Spinal cord (tissue), 9 donors: ENCODE measurements at regions not wholly inside any gene's neighbourhood (a gene's known extent, or its start where the extent isn't known, plus 50 kb on each side); places are given as distances from the start of the nearest gene placed in this dataset.

Experiments
- DNase-seq, 6 donors: peaks; one replicate each; pipeline versions ENCODE4 v3.0.0 to v3.0.0-alpha.2; 2013 to 2015; ENCODE audit warnings: low spot score in 6 of 6, low read depth in 4 of 6
- H3K27ac ChIP-seq: one replicate; pipeline ENCODE4 v1.5.1; 2013; ENCODE audit warnings: low read depth, low read length, control low read depth
- H3K27me3 ChIP-seq: one replicate; pipeline ENCODE4 v1.6.1; 2013; ENCODE audit warnings: low read length; ENCODE audit not compliant: control insufficient read depth, insufficient read depth
- H3K36me3 ChIP-seq: one replicate; pipeline ENCODE4 v1.6.1; 2013; ENCODE audit warnings: low read length; ENCODE audit not compliant: control insufficient read depth, insufficient read depth
- H3K4me1 ChIP-seq: one replicate; pipeline ENCODE4 v1.6.1; 2013; ENCODE audit warnings: low read length; ENCODE audit not compliant: control insufficient read depth, insufficient read depth
- H3K4me3 ChIP-seq: one replicate; pipeline ENCODE4 v1.5.1; 2013; ENCODE audit warnings: low read depth, low read length, control low read depth
- H3K9me3 ChIP-seq: one replicate; pipeline ENCODE4 v1.6.1; 2013; ENCODE audit warnings: low read length; ENCODE audit not compliant: control insufficient read depth, insufficient read depth
- WGBS: methylation state at CpG from one replicate; pipeline ENCODE4 v1.1.5; 2013; ENCODE audit warnings: missing lambda C conversion rate; ENCODE audit not compliant: insufficient coverage; 5-methylcytosine and 5-hydroxymethylcytosine counted together
- donor health status: healthy.

DNA sequence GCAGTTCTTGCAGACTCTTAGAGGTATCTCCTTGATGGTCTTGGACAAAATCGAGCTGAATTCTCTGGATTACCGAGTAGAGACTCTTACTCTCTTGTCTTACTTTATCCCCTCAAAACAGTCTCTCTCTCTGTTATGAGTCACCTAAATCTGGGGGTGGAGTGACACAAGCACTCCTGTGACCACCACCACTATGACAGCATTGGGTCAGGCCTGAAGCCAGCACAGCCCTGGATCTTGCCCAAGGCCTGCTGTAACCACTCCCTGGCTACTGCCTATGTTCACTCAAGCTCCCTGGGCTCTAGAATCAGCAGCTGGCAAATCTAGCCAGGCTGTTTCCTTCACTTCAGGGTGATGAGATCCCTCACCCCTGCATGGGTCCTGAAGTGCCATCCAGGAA, 662.5 kb downstream of the LUZP2 start:
- no peak overlapping the region for H3K4me3 ChIP-seq
- no peaks in the 10 kb centered on the region for H3K4me1 ChIP-seq
- no peaks in the 10 kb centered on the region for H3K27me3 ChIP-seq
- no peak for DNase-seq
- no peaks in the 10 kb centered on the region for H3K36me3 ChIP-seq
- no peak overlapping the region for H3K27ac ChIP-seq
- WGBS: 93% methylated on average over 2 of the region's 2 CpGs
- no peaks in the 10 kb centered on the region for H3K9me3 ChIP-seq

GRCh38 chr11:25163421-25163820, 666.6 kb downstream of the LUZP2 start:
- no peaks in the 10 kb centered on the region for H3K4me1 ChIP-seq
- no peaks in the 10 kb centered on the region for H3K9me3 ChIP-seq
- H3K36me3 ChIP-seq: no peaks in the 10 kb centered on the region
- DNase-seq: peak in 1 of 6 donors; percentile 44
- no peaks in the 10 kb centered on the region for H3K27me3 ChIP-seq
- no peak overlapping the region for H3K4me3 ChIP-seq
- no peak overlapping the region for H3K27ac ChIP-seq

- no CpG with 5 or more reads among the region's 1 CpG for WGBS
- Histone ChIP-seq H3K27me3 (no peaks in the 10 kb centered on the region), H3K27ac (no peak overlapping the region), H3K9me3 (no peaks in the 10 kb centered on the region), H3K4me3 (no peak overlapping the region), H3K36me3 (no peaks in the 10 kb centered on the region), H3K4me1 (no peaks in the 10 kb centered on the region)
- DNase-seq: no peak
Observed at GRCh38 chr11:25180187-25180586, 683.3 kb downstream of the LUZP2 start.

DNA sequence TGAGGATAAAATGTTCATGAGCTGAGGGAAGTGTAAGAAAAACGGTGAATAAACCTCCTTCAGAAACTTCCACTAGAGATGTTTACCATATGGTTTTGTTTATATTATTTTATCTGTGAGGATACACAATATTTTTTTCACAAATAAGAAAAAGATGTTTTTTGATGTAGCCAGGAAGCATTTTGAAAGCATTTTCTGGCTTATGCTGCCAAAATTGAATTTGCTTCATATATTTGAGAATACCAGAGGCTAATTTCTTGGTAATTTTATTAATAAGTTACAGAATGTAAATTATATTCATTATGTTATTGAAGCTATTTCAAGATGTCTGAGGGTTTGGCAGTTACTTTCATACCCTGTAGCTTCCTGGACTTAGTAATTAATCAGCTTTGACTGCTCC, 686.6 kb downstream of the LUZP2 start:
- no CpG with 5 or more reads among the region's 1 CpG for WGBS

DNA sequence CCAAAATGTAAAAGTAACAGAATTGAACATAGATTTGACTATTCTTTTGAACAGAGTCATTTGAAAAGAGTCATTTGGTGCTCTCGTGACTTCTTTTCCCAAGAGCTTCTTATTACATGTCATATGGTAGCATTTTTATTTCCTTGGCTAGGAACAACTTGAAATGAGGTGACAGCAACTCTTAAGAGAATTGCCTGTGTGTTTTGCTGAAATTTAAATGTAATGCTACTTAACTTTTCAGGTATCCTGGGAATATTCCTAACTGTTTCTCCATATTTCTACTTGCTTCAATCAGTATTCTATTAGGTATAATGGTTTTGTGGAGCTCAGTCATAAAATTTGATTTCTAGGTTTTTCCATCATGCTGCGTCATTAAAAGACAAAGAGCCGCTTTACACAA, 700.7 kb downstream of the LUZP2 start:
- Histone ChIP-seq H3K9me3 (peaks cover 2% of the 10 kb centered on the region), H3K27me3 (no peaks in the 10 kb centered on the region), H3K4me1 (no peaks in the 10 kb centered on the region), H3K4me3 (no peak overlapping the region), H3K36me3 (no peaks in the 10 kb centered on the region), H3K27ac (no peak overlapping the region)
- DNase-seq: no peak
- no CpG with 5 or more reads among the region's 3 CpGs for WGBS

More for the DNA sequence above, 686.6 kb downstream of the LUZP2 start:
- no peaks in the 10 kb centered on the region for H3K4me1 ChIP-seq
- no peaks in the 10 kb centered on the region for H3K27me3 ChIP-seq
- H3K27ac ChIP-seq: no peak overlapping the region
- H3K36me3 ChIP-seq: no peaks in the 10 kb centered on the region
- H3K4me3 ChIP-seq: no peak overlapping the region
- DNase-seq: peak in 1 of 6 donors; percentile 4
- no peaks in the 10 kb centered on the region for H3K9me3 ChIP-seq

DNA sequence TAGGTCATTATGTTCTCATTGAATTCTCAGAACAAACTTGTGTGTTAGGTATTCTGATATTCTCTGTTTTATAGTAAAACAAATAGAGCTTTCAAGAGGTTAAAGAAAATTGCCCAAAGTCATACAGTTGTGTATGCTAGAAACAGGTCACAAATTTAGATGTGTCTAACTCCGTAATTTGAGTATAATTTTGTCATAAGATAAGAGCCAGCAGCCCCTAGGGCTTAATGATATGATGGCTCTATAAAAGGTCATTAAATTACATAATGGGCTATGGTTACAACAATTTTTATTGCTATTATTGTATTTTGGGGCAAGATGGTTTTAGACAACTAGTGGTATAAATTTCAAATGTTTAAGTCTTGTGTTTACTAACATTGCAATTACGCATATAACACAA, 701.9 kb downstream of the LUZP2 start:
- H3K27me3 ChIP-seq: no peaks in the 10 kb centered on the region
- no peak for DNase-seq
- no peaks in the 10 kb centered on the region for H3K4me1 ChIP-seq
- H3K27ac ChIP-seq: no peak overlapping the region
- H3K9me3 ChIP-seq: no peaks in the 10 kb centered on the region
- no peak overlapping the region for H3K4me3 ChIP-seq
- no CpG with 5 or more reads among the region's 2 CpGs for WGBS
- no peaks in the 10 kb centered on the region for H3K36me3 ChIP-seq

DNA sequence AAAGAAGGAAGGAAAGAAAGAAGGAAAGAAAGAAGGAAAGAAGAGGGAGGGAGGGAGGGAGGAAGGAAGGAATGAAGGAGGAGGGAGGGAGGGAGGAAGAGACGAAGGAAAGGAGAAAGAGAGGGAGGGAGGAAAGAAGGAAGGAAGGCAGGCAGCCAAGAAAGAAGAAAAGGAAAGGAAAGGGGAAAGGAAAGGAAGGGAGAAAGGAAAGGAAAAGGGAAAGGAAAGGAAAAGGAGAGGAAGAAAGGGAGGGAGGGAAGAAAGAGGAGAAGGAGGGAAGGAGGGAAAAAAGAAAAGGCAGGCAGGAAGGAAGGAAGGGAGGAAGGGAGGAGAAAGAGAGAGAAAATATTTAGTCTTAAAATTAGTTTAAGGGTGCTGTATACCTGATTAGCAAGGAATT, 704.1 kb downstream of the LUZP2 start:
- no peak for DNase-seq
- no peaks in the 10 kb centered on the region for H3K4me1 ChIP-seq
- no peaks in the 10 kb centered on the region for H3K36me3 ChIP-seq
- no peak overlapping the region for H3K27ac ChIP-seq
- no peaks in the 10 kb centered on the region for H3K27me3 ChIP-seq
- no peak overlapping the region for H3K4me3 ChIP-seq
- WGBS: 63% methylated on average over 1 of the region's 1 CpG
- no peaks in the 10 kb centered on the region for H3K9me3 ChIP-seq

DNA sequence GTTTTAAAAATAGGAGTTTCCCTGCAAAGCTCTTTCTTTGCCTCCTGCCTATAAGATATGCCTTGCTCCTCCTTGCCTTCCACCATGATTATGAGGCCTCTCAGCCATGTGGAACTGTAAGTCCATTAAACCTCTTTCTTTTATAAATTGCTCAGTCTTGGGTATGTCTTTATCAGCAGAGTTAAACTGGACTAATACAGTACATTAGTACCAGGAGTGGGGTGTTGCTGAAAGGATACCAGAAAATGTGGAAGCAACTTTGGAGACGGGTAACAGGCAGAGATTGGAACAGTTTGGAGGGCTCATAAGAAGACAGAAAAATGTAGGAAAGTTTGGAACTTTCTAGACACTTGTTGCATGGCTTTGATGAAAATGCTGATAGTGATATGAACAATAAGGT, 709.9 kb downstream of the LUZP2 start:
- H3K4me1 ChIP-seq: no peaks in the 10 kb centered on the region
- 82% methylated on average over 1 of the region's 1 CpG for WGBS
- no peaks in the 10 kb centered on the region for H3K27me3 ChIP-seq
- H3K4me3 ChIP-seq: no peak overlapping the region
- no peak overlapping the region for H3K27ac ChIP-seq
- peaks cover 4% of the 10 kb centered on the region for H3K9me3 ChIP-seq
- no peaks in the 10 kb centered on the region for H3K36me3 ChIP-seq
- no peak for DNase-seq

- Histone ChIP-seq H3K9me3 (peaks cover 4% of the 10 kb centered on the region), H3K4me3 (no peak overlapping the region), H3K36me3 (no peaks in the 10 kb centered on the region), H3K27me3 (no peaks in the 10 kb centered on the region), H3K27ac (no peak overlapping the region), H3K4me1 (no peaks in the 10 kb centered on the region)
- DNase-seq: no peak
- WGBS: 100% methylated on average over 1 of the region's 3 CpGs
Observed at GRCh38 chr11:25211635-25212254, 714.9 kb downstream of the LUZP2 start.

DNA sequence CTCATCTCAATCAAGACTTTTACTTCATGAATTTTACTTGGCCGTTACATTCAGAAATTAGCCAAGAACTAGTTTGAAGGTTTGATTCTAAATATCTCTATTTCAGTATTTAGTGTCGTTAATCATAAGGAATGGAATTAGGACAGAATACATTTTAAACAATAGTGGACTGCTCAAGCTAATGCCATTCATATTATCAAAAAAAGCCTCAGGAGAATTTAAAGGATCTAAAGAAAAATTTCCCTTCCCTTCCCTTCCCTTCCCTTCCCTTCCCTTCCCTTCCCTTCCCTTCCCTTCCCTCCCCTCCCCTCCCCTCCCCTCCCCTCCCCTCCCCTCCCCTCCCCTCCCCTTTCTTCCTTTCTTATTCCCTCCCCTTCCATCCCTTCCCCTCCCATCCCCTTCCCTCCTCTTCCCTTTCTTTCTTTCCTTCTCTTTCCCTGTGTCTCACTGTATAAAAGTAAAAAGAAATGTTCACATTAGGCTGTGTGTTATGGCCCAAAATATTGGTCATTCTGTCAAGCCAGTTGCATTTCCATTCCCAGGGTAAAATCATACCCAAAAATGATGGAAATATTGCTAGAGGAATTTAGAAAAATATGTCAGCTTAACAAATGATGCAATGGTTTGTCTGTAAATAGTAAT, 717.8 kb downstream of the LUZP2 start:
- peaks cover 4% of the 10 kb centered on the region for H3K9me3 ChIP-seq
- H3K36me3 ChIP-seq: no peaks in the 10 kb centered on the region
- H3K27me3 ChIP-seq: no peaks in the 10 kb centered on the region
- no peaks in the 10 kb centered on the region for H3K4me1 ChIP-seq
- H3K4me3 ChIP-seq: no peak overlapping the region
- DNase-seq: no peak
- no CpG with 5 or more reads among the region's 2 CpGs for WGBS
- H3K27ac ChIP-seq: no peak overlapping the region
